HEK293 (cell line): ENCODE measurements at regions not wholly inside any gene's neighbourhood (a gene's known extent, or its start where the extent isn't known, plus 50 kb on each side); places are given as distances from the start of the nearest gene placed in this dataset.

Experiments
- CTCF ChIA-PET: fragments of 350-600 bp; formaldehyde crosslinking; extraction: SDS; loops from one replicate; lab custom pipeline; 2021; ENCODE audit warnings: antibody characterized with exemption; lab: Yijun Ruan, JAX
- POLR2A ChIA-PET: fragments of 300-600 bp; formaldehyde crosslinking; extraction: SDS; loops from one replicate; lab custom pipeline; 2020; ENCODE audit warnings: antibody characterized with exemption, inconsistent platforms; lab: Yijun Ruan, JAX
- H3K27ac ChIP-seq: fragments of 200-500 bp; sonication (Bioruptor generic); 2 replicates; pipeline ENCODE4 v1.5.1; 2014; ENCODE audit warnings: low read depth, low read length, control low read depth, inconsistent platforms; ENCODE audit errors: extremely low read depth
- H3K36me3 ChIP-seq, 2 experiments: fragments of 200-500 bp in 1 of 2; sonication (Bioruptor generic) in 1 of 2; 1 replicate in 1 of 2; 2 replicates in 1 of 2; pipeline ENCODE4 v1.5.1; 2014 to 2017; ENCODE audit warnings: inconsistent platforms in 2 of 2, low read length in 2 of 2; ENCODE audit not compliant: control insufficient read depth in 2 of 2, insufficient read depth in 1 of 2
- H3K4me1 ChIP-seq: fragments of 200-500 bp; sonication (Bioruptor generic); 2 replicates; pipeline ENCODE4 v1.5.1; 2014; ENCODE audit warnings: mild to moderate bottlenecking, low read length, inconsistent platforms; ENCODE audit not compliant: control insufficient read depth, insufficient read depth
- H3K4me3 ChIP-seq: 2 replicates; pipeline ENCODE4 v1.5.1; 2011; ENCODE audit warnings: low read depth, mild to moderate bottlenecking, control low read depth, low read length, moderate library complexity
- H3K9me3 ChIP-seq: fragments of 200-500 bp; sonication (Bioruptor generic); 2 replicates; pipeline ENCODE4 v1.5.1; 2014; ENCODE audit warnings: low read depth, low read length, inconsistent platforms; ENCODE audit not compliant: control insufficient read depth, insufficient read depth
- ATF2 ChIP-seq: fragments of 450-650 bp; formaldehyde crosslinking; IDR thresholded peaks from 2 replicates; pipeline ENCODE4 v1.5.1; 2016; ENCODE audit warnings: missing biosample characterization, missing genetic modification characterization, low read depth
- FEZF1 ChIP-seq: fragments of 450-650 bp; formaldehyde crosslinking; IDR thresholded peaks from 2 replicates; pipeline ENCODE4 v1.5.1; 2016; ENCODE audit warnings: missing biosample characterization, missing genetic modification characterization
- GLI4 ChIP-seq: fragments of 450-650 bp; formaldehyde crosslinking; IDR thresholded peaks from 2 replicates; pipeline ENCODE4 v1.5.1; 2016; ENCODE audit warnings: missing biosample characterization, missing genetic modification characterization
- INSM2 ChIP-seq: fragments of 450-650 bp; formaldehyde crosslinking; IDR thresholded peaks from 2 replicates; pipeline ENCODE4 v1.5.1; 2016; ENCODE audit warnings: missing biosample characterization, missing genetic modification characterization
- KLF10 ChIP-seq: fragments of 450-650 bp; IDR thresholded peaks from 2 replicates; pipeline ENCODE4 v1.5.1; 2018; ENCODE audit warnings: missing biosample characterization, mild to moderate bottlenecking, missing genetic modification characterization
- PRDM6 ChIP-seq: fragments of 450-650 bp; formaldehyde crosslinking; IDR thresholded peaks from 2 replicates; pipeline ENCODE4 v1.5.1; 2017; ENCODE audit warnings: missing biosample characterization, missing genetic modification characterization
- REST ChIP-seq: fragments of 450-650 bp; formaldehyde crosslinking; IDR thresholded peaks from 2 replicates; pipeline ENCODE4 v1.5.1; 2016; ENCODE audit warnings: missing biosample characterization, missing genetic modification characterization
- SP7 ChIP-seq: fragments of 450-650 bp; formaldehyde crosslinking; IDR thresholded peaks from 2 replicates; pipeline ENCODE4 v1.5.1; 2016; ENCODE audit warnings: missing biosample characterization, missing genetic modification characterization
- TRIM28 ChIP-seq: IDR thresholded peaks from 2 replicates; pipeline ENCODE4 v1.6.1; 2011; ENCODE audit warnings: low read length, control low read depth, borderline replicate concordance
- YY2 ChIP-seq: fragments of 450-650 bp; formaldehyde crosslinking; IDR thresholded peaks from 2 replicates; pipeline ENCODE4 v1.5.1; 2016; ENCODE audit warnings: missing biosample characterization, missing genetic modification characterization
- ZBTB21 ChIP-seq: fragments of 450-650 bp; formaldehyde crosslinking; IDR thresholded peaks from 2 replicates; pipeline ENCODE4 v1.5.1; 2017; ENCODE audit warnings: missing biosample characterization, missing genetic modification characterization
- ZEB2 ChIP-seq: fragments of 450-650 bp; formaldehyde crosslinking; IDR thresholded peaks from 2 replicates; pipeline ENCODE4 v1.5.1; 2016; ENCODE audit warnings: missing biosample characterization, missing genetic modification characterization
- ZFP69B ChIP-seq: fragments of 450-650 bp; formaldehyde crosslinking; IDR thresholded peaks from 2 replicates; pipeline ENCODE4 v1.5.1; 2016; ENCODE audit warnings: missing biosample characterization, missing genetic modification characterization
- ZIC2 ChIP-seq: fragments of 450-650 bp; formaldehyde crosslinking; IDR thresholded peaks from 2 replicates; pipeline ENCODE4 v1.5.1; 2016; ENCODE audit warnings: missing biosample characterization, missing genetic modification characterization
- ZNF146 ChIP-seq: fragments of 450-650 bp; formaldehyde crosslinking; IDR thresholded peaks from 2 replicates; pipeline ENCODE4 v1.5.1; 2016; ENCODE audit warnings: missing biosample characterization, missing genetic modification characterization
- ZNF280C ChIP-seq: fragments of 450-650 bp; formaldehyde crosslinking; IDR thresholded peaks from 2 replicates; pipeline ENCODE4 v1.5.1; 2016; ENCODE audit warnings: missing biosample characterization, missing genetic modification characterization
- ZNF324 ChIP-seq: fragments of 450-650 bp; formaldehyde crosslinking; IDR thresholded peaks from 2 replicates; pipeline ENCODE4 v1.5.1; 2016; ENCODE audit warnings: missing biosample characterization, missing genetic modification characterization
- ZNF366 ChIP-seq: fragments of 450-650 bp; formaldehyde crosslinking; conservative IDR thresholded peaks from 2 replicates; pipeline ENCODE4 v1.5.1; 2016; ENCODE audit warnings: missing biosample characterization, missing genetic modification characterization
- ZNF571 ChIP-seq: fragments of 450-650 bp; formaldehyde crosslinking; IDR thresholded peaks from 2 replicates; pipeline ENCODE4 v1.5.0; 2017; ENCODE audit warnings: missing biosample characterization, missing genetic modification characterization
- ZNF629 ChIP-seq: fragments of 450-650 bp; formaldehyde crosslinking; IDR thresholded peaks from 2 replicates; pipeline ENCODE4 v1.5.1; 2017; ENCODE audit warnings: missing biosample characterization, missing genetic modification characterization
- TF ChIP-seq, protein P1 (sequence below): fragments of 450-650 bp; formaldehyde crosslinking; IDR thresholded peaks from 2 replicates; pipeline ENCODE4 v1.5.1; 2016; ENCODE audit warnings: missing biosample characterization, missing genetic modification characterization

GRCh38 chr6:145206247-145206907, 528.9 kb downstream of the EPM2A start:
- no peak for TF ChIP-seq REST (tag by site-specific recombination)
- peak; percentile 28; the same call in 1 of the 2 replicates for TF ChIP-seq FEZF1 (tag by site-specific recombination)
- peak; percentile 39; the same call in 1 of the 2 replicates for TF ChIP-seq ZNF366
- peak; percentile 82 for TF ChIP-seq ZNF629 (tag by site-specific recombination)
- no peak for TF ChIP-seq GLI4 (tag by site-specific recombination)
- TF ChIP-seq INSM2 (tag by site-specific recombination): 0 out of 2 replicates have a peak, but pooled peaks have one; percentile 18
- no peak for TF ChIP-seq YY2 (tag by site-specific recombination)
- TF ChIP-seq TRIM28: 0 out of 2 replicates have a peak, but pooled peaks have one; percentile 51
- TF ChIP-seq PRDM6 (tag by site-specific recombination): peak; percentile 32; the same call in 1 of the 2 replicates
- TF ChIP-seq, protein P1, sequence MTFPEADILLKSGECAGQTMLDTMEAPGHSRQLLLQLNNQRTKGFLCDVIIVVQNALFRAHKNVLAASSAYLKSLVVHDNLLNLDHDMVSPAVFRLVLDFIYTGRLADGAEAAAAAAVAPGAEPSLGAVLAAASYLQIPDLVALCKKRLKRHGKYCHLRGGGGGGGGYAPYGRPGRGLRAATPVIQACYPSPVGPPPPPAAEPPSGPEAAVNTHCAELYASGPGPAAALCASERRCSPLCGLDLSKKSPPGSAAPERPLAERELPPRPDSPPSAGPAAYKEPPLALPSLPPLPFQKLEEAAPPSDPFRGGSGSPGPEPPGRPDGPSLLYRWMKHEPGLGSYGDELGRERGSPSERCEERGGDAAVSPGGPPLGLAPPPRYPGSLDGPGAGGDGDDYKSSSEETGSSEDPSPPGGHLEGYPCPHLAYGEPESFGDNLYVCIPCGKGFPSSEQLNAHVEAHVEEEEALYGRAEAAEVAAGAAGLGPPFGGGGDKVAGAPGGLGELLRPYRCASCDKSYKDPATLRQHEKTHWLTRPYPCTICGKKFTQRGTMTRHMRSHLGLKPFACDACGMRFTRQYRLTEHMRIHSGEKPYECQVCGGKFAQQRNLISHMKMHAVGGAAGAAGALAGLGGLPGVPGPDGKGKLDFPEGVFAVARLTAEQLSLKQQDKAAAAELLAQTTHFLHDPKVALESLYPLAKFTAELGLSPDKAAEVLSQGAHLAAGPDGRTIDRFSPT (tag by site-specific recombination): no peak
- 0 out of 2 replicates have a peak, but pooled peaks have one; percentile 33 for TF ChIP-seq ATF2 (tag by site-specific recombination)
- no peak for TF ChIP-seq KLF10 (tag by site-specific recombination)
- TF ChIP-seq ZNF324: no peak
- TF ChIP-seq ZNF280C (tag by site-specific recombination): no peak
- TF ChIP-seq ZNF571 (tag by site-specific recombination): no peak
- TF ChIP-seq ZNF146 (tag by site-specific recombination): no peak
- no peak for TF ChIP-seq SP7
- 0 out of 2 replicates have a peak, but pooled peaks have one; percentile 47 for TF ChIP-seq ZEB2 (tag by site-specific recombination)
- TF ChIP-seq ZBTB21 (tag by site-specific recombination): peak; percentile 69
- no peak for TF ChIP-seq ZIC2 (tag by site-specific recombination)
- TF ChIP-seq ZFP69B (tag by site-specific recombination): no peak
- Histone ChIP-seq H3K4me3 (no peak overlapping the region), H3K4me1 (no peaks in the 10 kb centered on the region), H3K9me3 (no peaks in the 10 kb centered on the region), H3K36me3 (no peaks in the 10 kb centered on the region), H3K27ac (no peak overlapping the region)
- ChIA-PET CTCF (interaction anchor here (0.5 to 1.2 kb wide), 3 partner anchors 10 to 512 kb away, joined by 3 to 4 read pairs (median 3); no protein-coding TSS in a partner anchor), POLR2A (no interaction called here)
